GM18907 (cell line): ENCODE measurements at regions not wholly inside any gene's neighbourhood (a gene's known extent, or its start where the extent isn't known, plus 50 kb on each side); places are given as distances from the start of the nearest gene placed in this dataset.
"Not testable (repeated sequence)": the region's sequence is repeated elsewhere in the genome, so short reads cannot be mapped to it uniquely, and the experiment has no call there.

Experiments
- ATAC-seq: cut with Tn5 transposase; IDR thresholded peaks from one replicate; pipeline ENCODE4 v1.9.1; 2021; ENCODE audit warnings: mild to moderate bottlenecking, moderate library complexity; ENCODE audit not compliant: unreplicated experiment

DNA sequence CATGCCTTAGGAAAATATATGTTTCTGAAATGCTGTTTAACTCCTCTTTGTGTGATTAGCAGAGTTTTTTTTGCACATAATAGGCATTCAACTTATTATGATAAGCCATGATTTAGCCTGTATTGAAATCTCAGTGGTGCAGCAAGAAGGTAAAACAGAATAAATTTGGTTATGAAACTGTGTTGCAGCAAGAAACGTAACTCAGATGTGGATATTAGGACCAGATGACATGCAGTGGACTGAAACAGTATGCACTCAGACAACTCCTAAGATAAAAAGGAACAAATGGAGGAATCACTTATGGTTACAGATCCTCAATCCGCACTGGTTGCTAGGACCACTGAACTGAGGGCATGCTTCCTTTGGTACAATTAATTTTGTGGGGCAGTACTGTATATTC is 254.2 kb upstream of the HSF2 start:
- no peak for ATAC-seq

DNA sequence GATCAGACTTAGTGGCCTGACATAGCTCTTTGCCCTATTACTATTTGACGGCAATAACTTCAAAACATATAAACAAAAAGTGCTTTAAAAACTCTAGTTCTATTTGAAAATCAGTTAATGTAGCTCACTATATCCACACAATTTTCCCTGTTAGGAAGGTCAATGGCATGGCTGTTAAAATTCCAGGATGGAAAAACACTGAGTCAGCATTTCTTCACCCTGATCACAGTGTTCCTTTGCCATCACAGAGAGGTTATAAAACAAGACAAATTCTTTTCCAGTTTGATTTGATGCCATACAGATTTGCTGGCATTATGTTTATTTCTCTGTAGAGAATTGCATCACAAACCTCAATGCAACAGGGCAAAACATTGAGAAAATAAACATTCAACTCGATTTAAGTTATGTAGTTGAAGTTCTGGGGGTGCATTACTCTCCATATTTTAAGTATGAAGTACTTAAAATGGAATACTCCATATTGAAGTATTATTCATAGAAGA is 253.7 kb upstream of the HSF2 start:
- no peak for ATAC-seq

DNA sequence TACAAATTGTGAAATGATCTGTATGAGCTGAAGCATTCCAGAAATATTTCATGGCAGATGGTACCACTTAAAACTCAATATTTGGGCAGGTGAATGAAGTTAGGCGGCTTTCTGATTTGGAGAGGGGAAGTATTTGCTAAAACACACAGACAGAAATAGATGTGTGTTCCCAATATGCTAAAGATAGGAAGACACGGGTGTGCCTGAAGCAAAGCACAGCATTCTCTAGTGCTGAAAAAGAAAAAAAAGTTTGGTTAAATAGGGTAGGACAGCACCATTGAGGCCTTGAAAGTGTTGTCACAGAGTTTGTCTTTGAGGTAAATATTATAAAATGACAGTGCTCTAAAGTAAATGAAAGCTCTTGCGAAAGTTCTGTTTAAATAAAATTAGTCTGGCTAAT is 252.2 kb upstream of the HSF2 start:
- ATAC-seq: no peak

DNA sequence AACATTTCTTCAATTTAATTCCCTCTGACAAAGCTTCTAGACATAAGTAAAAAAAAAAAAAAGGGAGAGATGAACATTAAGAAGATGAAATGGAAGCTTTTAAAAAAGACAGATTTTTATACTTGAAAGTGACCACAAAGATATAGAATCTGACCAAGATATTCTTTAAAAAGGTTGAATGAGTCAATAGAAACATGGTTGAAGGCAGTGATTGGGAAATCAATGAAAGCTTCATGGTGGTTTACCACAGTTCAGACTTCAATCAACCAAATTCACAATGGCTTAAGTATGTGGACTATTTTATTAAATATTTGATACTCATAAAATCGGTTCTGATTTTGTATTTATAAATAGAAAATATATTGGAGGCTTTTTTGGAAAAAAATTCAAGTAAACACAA is 248.4 kb upstream of the HSF2 start:
- ATAC-seq: no peak

DNA sequence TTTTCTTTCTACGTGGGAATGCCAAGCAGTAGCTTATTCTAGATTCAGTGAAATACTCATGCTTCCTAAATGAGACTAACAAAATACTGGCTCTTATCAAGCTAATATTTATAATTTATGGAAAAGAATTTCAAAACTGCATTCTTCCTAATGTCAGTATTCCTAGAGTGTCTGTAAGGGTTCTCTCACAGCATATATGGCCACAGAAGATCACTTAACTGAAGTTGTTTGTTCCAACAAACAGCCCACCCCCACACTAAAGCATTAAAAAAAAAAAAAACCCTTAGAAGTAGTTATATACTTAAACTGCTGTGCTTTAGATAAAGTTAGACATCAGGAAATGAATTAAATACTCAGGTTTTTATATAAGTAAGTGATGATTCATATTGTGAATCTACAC is 247.7 kb upstream of the HSF2 start:
- ATAC-seq: no peak

DNA sequence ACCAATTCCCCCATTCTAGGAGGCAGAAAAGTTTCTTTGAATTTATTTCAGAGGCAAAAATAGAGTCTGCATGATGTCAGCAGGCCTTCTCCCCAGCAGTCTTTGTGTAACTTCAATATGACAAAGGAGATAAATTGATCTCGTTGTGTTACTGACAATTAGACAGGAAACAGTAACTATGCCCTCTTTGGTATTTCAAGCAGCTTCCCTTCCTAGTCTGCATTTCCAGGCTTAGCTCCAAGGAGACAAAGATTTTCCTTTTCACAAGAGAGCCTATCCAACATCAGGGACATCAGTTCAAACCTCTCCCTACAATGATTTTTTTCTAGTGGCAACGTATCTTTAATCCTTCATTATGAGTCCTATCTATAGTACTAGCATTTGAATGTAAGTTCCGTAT is 245.9 kb upstream of the HSF2 start:
- no peak for ATAC-seq

DNA sequence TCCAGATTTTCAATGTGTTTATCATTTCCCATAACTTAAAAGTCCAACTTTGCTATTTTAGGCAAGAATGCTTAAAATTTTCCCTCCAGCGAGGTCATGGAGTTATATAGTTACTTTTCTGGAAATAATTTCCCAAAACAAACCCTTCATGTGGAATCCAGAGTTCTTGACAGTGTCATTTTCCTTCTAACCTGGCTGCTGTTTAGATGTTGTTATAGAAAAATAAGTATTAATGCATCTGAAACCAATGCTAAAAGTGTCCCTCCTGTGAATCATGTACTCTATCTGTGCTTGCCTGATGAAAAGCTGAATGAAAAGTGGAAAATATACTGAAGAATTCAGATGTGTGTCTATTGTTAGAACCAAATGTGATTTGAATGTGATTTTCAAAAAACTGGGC is 245.3 kb upstream of the HSF2 start:
- ATAC-seq: no peak

DNA sequence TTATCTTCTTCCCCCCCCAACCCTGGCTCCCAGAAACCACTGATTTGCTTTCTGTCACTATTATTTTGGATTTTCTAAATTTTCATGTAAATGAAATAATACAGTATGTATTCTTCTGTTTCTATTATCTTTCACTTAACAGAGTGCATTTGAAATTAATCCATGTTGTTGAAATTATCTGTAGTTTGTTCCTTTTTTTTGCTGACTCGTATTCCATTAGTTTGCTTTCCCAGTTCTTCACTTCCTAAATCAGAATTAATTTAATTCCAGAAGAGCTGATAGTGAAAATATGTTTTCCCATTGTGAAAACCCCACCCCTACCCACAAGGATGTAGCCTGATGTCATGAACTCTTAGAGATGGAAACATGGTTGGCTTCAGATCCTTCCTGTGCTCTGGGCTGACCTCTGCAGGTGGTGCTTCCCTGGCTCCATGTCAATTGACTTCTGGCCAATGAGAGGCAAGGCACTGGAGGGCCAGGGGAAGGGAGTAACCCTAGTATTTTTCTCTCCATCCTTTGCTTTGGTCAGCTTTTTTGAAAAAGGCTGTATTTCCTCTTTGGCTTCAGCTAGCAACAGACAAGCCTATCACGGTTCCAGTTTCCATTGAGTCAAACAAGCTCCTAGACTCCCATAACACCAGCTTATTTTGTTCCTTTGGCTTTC is 244.4 kb upstream of the HSF2 start:
- ATAC-seq: no peak

DNA sequence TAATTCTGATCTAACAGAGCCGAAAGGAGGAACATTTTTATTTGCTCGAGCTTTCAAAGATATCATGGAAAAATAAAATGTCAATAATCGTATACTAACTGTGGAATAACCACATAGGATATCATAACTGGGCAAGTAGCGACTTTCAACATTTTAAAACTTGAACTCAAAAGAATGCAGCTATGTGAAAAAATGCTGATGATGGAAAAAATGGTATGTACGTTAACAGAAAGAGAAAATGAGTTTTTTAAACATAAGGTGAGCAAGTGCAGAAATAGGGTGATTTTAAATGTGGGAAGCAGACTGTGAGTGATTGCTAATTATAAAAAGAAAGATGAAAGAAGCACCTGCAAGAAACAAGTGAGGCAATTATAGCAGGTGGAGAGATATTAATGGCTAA is 238.3 kb upstream of the HSF2 start:
- no peak for ATAC-seq

DNA sequence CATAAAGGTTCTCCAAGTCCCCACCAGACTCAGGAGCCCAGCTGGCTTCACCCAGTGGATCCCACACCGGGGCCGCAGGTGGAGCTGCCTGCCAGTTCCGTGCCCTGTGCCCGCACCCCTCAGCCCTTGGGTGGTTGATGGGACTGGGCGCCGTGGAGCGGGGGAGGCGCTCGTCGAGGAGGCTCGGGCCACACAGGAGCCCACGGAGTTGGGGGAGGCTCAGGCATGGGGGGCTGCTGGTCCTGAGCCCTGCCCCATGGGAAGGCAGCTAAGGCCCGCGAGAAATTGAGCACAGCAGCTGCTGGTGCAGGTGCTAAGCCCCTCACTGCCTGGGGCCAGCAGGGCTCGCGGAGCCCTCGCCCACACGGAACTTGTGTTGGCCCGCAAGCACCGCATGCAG is 234.4 kb upstream of the HSF2 start:
- no peak for ATAC-seq

DNA sequence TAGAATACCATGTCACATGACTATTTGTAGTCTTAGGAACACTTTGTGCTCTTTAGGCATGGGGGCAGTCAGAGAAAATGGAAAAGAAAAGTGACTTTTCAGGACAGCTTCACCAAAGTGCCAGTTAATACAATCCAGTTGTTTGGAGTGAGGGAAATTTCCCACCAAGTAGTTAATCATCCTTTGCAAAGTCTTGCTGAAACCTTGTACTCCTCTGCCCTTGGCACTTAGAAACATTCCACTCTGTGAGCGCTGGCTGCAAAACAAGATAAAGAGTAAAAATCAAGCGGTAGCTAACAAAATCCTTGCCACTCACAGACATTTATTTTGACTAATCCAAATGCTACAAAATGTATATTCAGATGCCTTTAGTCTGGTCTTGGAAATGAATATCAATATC is 229.2 kb upstream of the HSF2 start:
- no peak for ATAC-seq

DNA sequence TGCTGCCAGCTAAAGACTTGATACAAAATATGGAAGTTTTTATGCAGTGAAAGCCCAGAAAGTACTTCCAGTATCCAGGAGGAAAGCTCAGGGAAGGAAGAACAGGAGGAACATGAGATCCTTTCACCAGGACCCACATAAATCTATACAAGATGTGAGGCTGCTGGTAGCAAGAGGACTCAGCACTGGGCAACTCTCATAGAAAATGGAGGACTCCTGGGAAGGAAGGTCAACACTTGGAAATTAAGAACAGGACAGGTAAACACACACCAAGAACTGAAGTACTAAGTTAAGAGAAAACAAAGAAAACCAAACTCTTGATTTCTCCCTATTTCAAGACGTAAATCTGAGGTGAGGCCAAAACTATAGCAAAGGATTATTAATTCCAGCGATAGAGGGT is 220.5 kb upstream of the HSF2 start:
- no peak for ATAC-seq

DNA sequence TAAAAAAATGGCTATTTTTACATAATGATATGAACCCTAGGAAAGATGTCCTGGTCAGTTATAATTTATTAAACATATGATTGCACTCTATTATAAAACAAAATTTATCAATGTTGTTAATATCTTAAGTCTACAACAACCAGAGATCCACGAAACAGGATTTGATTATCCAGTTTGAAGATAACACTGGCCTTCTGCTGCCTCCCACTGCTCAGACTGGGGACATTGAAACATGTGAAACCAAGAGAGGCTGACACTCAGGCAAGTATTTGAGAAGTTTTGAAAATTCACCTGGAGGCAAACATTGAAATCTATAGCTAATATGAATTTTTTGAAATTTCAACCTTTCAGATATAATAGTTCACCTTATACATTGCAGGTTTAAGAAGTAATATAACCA is 219.3 kb upstream of the HSF2 start:
- ATAC-seq: no peak

DNA sequence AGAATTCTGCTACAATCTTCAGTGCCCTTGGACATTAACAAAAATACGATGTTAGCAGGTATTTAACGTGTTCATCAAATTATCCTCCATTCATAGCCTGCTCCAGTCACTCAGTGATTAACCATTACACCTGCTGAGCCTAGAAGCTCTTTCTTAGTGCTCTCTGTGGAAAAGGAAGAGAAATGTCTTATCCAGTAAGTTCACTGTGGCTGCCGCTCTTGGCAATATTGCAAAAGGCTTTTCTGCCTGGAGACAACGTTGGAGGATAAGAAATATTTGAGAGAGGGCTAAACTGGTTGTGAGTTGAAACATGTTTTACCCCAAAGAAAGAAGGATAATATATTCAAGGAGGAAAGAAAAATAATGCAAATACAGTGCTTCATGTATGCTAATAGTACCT is 217.4 kb upstream of the HSF2 start:
- no peak for ATAC-seq

DNA sequence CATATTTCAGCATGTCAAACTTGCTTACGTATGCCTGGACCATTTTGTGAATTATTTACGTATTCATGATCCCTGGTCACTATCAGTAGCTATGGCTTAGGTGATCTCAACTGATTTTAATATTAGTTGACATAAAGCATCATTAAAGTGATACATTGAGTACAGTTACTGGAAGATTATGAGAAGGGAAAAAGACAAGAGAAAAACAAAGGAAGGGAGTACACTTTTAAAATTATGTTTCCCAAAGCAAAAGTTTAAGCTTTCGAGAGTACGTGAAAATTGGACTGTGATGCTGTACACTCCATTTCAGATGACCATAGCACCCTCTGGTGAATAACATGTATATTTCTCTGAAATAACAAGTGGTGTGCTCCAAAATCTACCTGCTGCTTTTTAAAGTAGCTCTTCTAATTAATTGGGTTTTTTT is 215.0 kb upstream of the HSF2 start:
- ATAC-seq: no peak

DNA sequence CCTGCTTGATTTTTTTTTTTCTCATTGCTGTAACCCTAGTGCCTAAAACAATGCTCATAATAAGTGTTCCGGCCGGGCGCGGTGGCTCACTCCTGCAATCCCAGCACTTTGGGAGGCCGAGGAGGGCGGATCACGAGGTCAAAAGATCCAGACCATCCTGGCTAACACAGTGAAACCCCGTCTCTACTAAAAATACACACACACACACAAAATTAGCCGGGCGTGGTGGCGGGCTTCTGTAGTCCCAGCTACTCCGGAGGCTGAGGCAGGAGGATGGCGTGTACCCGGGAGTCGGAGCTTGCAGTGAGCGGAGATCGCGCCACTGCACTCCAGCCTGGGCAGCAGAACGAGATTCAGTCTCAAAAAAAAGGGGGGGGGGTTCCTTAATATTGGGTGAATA is 214.0 kb upstream of the HSF2 start:
- not testable (repeated sequence) for ATAC-seq

DNA sequence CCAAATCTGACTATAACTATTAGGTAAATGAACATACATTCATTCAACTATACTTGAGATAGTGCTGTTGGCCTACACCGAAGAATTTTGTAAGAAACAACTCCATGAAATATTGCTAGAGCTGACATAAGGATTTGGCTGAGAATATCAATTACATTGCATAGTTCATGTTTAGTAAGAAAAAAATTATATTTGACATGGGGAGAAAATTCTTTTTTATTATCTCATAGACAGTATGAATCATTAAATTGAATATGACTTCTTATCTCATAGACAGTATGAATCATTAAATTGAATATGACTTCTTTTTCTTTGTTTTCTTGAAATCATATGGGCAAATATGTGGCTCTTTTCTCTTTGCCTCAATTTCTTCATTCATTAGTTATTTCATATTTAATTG is 212.3 kb upstream of the HSF2 start:
- ATAC-seq: no peak

DNA sequence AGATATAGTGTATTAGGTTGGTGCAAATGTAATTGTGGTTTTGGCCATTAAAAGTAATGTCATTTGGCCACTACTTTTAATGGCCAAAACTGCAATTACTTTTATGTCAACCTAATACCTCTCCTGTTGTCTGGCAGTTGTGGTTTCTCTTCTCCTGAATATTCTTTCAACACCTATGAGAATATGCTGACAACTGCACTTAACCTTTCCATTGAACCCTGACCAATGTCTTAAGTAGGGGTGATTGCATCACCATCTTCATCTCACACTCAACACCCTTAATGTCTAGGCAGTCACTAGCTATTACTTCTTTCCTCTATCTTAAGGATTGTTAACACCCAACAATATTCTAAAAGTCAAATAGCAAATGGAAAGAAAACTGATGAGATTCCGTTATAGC is 200.5 kb upstream of the HSF2 start:
- ATAC-seq: no peak

DNA sequence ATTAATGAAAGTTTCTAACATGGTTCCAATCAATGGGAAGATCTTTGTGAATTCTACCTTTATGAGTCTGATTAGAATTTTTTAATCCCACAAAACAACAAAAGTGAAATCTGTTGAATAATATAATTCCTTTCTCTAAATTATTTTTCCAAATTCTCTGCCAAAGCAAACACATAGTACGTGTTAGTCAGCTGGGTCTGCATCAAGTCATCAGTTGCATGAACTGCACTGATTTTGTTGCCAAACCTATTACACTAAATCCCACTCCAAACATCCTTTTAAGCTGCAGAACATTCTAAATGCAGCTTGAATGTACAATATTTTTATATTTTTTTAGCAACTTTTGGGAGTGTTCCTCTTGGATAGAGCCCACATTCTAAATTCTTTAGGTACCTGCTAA is 199.0 kb upstream of the HSF2 start:
- ATAC-seq: no peak

DNA sequence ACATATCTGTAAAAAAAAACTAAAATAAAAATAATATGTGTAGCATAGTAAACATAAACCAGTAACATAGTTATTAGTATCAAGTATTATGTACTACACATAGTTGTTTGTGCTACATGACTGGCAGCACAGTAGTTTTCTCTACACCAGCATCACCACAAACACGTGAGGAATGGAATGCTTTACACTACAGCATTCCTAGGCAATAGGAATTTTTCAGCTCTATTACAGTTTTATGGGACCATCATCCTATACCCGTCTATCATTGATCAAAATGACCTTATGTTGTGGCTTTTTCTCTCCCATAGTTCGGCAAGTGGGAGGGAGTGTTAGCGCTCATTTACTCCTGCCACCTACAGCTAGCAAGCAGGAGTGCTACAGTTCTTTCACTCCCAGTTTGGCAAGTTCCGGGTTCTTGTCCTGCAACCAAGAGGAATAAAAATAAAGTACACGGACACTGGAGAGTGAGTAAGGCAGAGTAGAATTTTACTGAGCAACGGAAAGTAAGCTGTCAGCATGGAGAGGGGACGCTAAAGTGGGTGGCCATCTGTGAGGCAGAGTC is 196.8 kb upstream of the HSF2 start:
- no peak for ATAC-seq

DNA sequence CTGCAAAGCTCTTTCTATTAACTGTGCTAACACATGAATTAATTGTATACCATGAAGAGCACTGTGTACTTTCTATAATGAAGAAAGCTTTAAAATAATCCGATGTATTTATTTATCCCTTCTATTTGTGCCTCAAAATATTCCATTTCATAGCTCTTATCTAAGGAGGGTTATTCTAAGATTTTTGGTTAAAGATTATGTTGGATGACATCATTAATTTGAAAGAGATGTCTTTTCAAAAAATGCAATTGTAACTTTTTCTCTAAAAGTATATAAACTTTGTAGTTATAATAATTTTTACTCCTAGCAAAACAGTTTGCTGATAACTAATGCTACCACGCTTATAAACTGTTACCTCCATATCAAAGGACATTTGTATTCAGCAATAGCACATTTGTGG is 192.4 kb upstream of the HSF2 start:
- ATAC-seq: no peak

DNA sequence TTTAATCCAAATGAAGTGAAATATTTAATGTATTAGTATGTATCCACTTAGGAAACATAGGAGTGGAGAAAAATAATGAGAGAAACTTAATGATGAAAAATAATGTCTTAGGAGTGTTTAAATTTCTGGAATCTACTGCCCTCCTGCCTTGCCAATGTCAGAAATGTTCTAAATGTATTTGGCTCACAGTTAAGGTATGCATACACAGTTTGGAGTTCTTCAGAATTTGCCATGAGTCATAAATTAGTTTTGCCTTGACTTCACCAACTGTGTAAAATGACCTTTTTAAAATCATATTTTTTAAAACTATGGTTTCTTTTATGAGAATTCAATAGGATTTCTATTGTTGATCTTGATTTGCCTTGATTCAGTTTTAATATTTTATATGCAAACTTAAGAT is 191.7 kb upstream of the HSF2 start:
- ATAC-seq: no peak
